Hepatocyte (in vitro differentiated cells): ENCODE measurements at regions not wholly inside any gene's neighbourhood (a gene's known extent, or its start where the extent isn't known, plus 50 kb on each side); places are given as distances from the start of the nearest gene placed in this dataset.

ENCODE experiments used
- EZH2 ChIP-seq: fragments of 200-600 bp; sonication (generic); IDR thresholded peaks from 2 replicates; pipeline ENCODE4 v1.6.1; 2016; ENCODE audit warnings: antibody characterized with exemption, mild to moderate bottlenecking, borderline replicate concordance
- TF ChIP-seq, protein P1 (sequence below): fragments of 200-600 bp; sonication (generic); IDR thresholded peaks from 2 replicates; pipeline ENCODE4 v1.5.1; 2016; ENCODE audit warnings: antibody characterized with exemption, mild to moderate bottlenecking; ENCODE audit not compliant: poor library complexity

DNA sequence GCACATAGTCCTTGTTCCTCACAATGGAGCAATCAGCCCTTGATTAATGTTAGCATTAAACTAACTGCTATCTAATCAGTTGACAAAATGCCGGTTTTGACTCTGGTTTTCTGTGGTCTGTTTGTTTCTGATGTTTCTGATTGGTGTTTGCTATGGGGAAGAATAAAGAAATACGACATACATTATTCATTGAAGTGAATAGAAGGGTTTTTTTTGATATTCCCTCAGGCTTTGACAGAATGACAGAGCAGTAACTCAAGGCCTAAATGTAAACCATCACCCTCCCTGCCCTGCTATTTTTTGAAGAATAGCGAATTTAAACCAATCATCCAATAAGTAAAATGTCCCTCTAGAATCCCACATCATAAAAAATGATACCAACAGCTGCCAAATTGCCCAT lies 65.5 kb upstream of the HS3ST1 start:
- TF ChIP-seq, protein P1, sequence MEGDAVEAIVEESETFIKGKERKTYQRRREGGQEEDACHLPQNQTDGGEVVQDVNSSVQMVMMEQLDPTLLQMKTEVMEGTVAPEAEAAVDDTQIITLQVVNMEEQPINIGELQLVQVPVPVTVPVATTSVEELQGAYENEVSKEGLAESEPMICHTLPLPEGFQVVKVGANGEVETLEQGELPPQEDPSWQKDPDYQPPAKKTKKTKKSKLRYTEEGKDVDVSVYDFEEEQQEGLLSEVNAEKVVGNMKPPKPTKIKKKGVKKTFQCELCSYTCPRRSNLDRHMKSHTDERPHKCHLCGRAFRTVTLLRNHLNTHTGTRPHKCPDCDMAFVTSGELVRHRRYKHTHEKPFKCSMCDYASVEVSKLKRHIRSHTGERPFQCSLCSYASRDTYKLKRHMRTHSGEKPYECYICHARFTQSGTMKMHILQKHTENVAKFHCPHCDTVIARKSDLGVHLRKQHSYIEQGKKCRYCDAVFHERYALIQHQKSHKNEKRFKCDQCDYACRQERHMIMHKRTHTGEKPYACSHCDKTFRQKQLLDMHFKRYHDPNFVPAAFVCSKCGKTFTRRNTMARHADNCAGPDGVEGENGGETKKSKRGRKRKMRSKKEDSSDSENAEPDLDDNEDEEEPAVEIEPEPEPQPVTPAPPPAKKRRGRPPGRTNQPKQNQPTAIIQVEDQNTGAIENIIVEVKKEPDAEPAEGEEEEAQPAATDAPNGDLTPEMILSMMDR, result no peak
- TF ChIP-seq EZH2, result no peak
